ENCODE measurements at regions not wholly inside any gene's neighbourhood (a gene's known extent, or its start where the extent isn't known, plus 50 kb on each side); places are given as distances from the start of the nearest gene placed in this dataset.

- TF ChIP-seq CTCF (IDR thresholded peaks at IDR 0.05; ENCODE audit: low read depth, low read length, missing input control) (no peak), RAD21 (IDR thresholded peaks at IDR 0.05) (no peak), TAF1 (conservative IDR thresholded peaks at IDR 0.05) (no peak), FOXA2 (IDR thresholded peaks at IDR 0.05) (no peak), NR2F2 (IDR thresholded peaks at IDR 0.05) (no peak), HNF4G (IDR thresholded peaks at IDR 0.05) (no peak)
Measured at GRCh38 chr11:47911149-47911548, 63.0 kb upstream of the NUP160 start (continued).

- Histone ChIP-seq H3K9ac (ENCODE audit: low read depth in 1 of 2, low read length in 2 of 2) (no peak overlapping the region), H3K4me1 (ENCODE audit: control insufficient read depth in 4 of 4, insufficient read depth in 4 of 4, low read length in 3 of 4) (peaks cover 0 to 3% (median 0%) of the 10 kb centered on the region in 4 donors), H3K36me3 (ENCODE audit: control insufficient read depth in 4 of 4, insufficient read depth in 3 of 4, low read depth in 1 of 4, low read length in 3 of 4) (no peaks in the 10 kb centered on the region), H3K4me3 (ENCODE audit: low read depth in 1 of 3, low read length in 3 of 3) (no peak overlapping the region), H3K27me3 (ENCODE audit: control insufficient read depth in 4 of 4, insufficient read depth in 4 of 4, low read length in 3 of 4) (no peaks in the 10 kb centered on the region), H3K27ac (ENCODE audit: low read depth in 1 of 2, low read length in 2 of 2) (no peak overlapping the region), H3K9me3 (ENCODE audit: control insufficient read depth in 4 of 4, low read length in 3 of 4) (no peaks in the 10 kb centered on the region)
- no peak for TF ChIP-seq FOXA2 (IDR thresholded peaks at IDR 0.05)
- TF ChIP-seq FOXA1 (IDR thresholded peaks at IDR 0.05) = no peak
- TF ChIP-seq MAX (IDR thresholded peaks at IDR 0.05) = no peak
- 60% methylated on average over 5 of the region's 5 CpGs for WGBS
- no peak for DNase-seq (ENCODE audit: low spot score)
Measured at GRCh38 chr11:47908198-47908597, 60.0 kb upstream of the NUP160 start.

GRCh38 chr11:47907499-47907898 lies 59.3 kb upstream of the NUP160 start:
- no peak for TF ChIP-seq NR2F2 (IDR thresholded peaks at IDR 0.05)
- TF ChIP-seq HNF4A (conservative IDR thresholded peaks at IDR 0.05) = no peak
- no peak for TF ChIP-seq GABPA (IDR thresholded peaks at IDR 0.05 in 1 of 2, conservative IDR thresholded peaks at IDR 0.05 in 1 of 2)
- no peak for TF ChIP-seq FOXA1 (IDR thresholded peaks at IDR 0.05)
- no peak for TF ChIP-seq MAX (IDR thresholded peaks at IDR 0.05)
- TF ChIP-seq JUND (IDR thresholded peaks at IDR 0.05) = no peak
- no peak for TF ChIP-seq TAF1 (conservative IDR thresholded peaks at IDR 0.05)
- no peak for TF ChIP-seq ATF3 (IDR thresholded peaks at IDR 0.05)
- TF ChIP-seq FOXA2 (IDR thresholded peaks at IDR 0.05) = no peak
- TF ChIP-seq CTCF (IDR thresholded peaks at IDR 0.05; ENCODE audit: low read depth, low read length, missing input control) = no peak
- no peak for TF ChIP-seq EGR1 (IDR thresholded peaks at IDR 0.05; ENCODE audit: low read depth in 2 of 2)
- no peak for TF ChIP-seq RAD21 (IDR thresholded peaks at IDR 0.05)
- TF ChIP-seq REST (IDR thresholded peaks at IDR 0.05) = no peak
- 91% methylated on average over 5 of the region's 5 CpGs for WGBS

More at GRCh38 chr11:47907499-47907898, 59.3 kb upstream of the NUP160 start:
- H3K27ac ChIP-seq (ENCODE audit: low read depth in 1 of 2, low read length in 2 of 2) = no peak overlapping the region
- no peaks in the 10 kb centered on the region for H3K9me3 ChIP-seq (ENCODE audit: control insufficient read depth in 4 of 4, low read length in 3 of 4)
- no peaks in the 10 kb centered on the region for H3K4me1 ChIP-seq (ENCODE audit: control insufficient read depth in 4 of 4, insufficient read depth in 4 of 4, low read length in 3 of 4)
- no peaks in the 10 kb centered on the region for H3K27me3 ChIP-seq (ENCODE audit: control insufficient read depth in 4 of 4, insufficient read depth in 4 of 4, low read length in 3 of 4)
- DNase-seq (ENCODE audit: low spot score) = no peak
- no peak overlapping the region for H3K4me3 ChIP-seq (ENCODE audit: low read depth in 1 of 3, low read length in 3 of 3)
- H3K36me3 ChIP-seq (ENCODE audit: control insufficient read depth in 4 of 4, insufficient read depth in 3 of 4, low read depth in 1 of 4, low read length in 3 of 4) = no peaks in the 10 kb centered on the region
- H3K9ac ChIP-seq (ENCODE audit: low read depth in 1 of 2, low read length in 2 of 2) = no peak overlapping the region
